ENCODE measurements at regions not wholly inside any gene's neighbourhood (a gene's known extent, or its start where the extent isn't known, plus 50 kb on each side); places are given as distances from the start of the nearest gene placed in this dataset.

DNA sequence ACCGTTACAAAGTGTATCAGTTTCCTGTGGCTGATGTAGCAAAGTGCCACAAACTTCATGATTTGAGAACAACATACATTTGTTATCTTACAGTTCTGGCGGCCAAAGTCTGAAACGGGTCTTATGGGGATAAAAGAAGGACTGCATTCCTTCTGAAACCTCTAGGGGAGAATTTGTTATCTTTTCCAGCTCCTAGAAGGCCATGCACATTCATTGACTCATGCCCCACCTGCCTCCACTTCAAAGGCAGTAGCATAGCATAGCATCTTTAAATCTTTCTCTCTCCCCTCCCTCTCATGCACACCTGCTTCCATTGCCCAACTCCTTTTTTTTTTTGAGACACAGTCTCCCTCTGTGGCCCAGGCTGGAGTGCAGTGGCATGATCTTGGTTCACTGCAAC is 190.7 kb upstream of the DYNLRB2 start:
- DNase-seq (no peak), ATAC-seq (ENCODE audit: poor library complexity) (no peak)
- Histone ChIP-seq H3K9me3 (ENCODE audit: control insufficient read depth in 1 of 2, insufficient read depth in 1 of 2, low read length in 2 of 2) (no peaks in the 10 kb centered on the region), H3K27me3 (ENCODE audit: control insufficient read depth in 1 of 2, insufficient read depth in 2 of 2, low read length in 2 of 2) (peaks cover 0 to 4% of the 10 kb centered on the region in 2 experiments), H3K4me3 (ENCODE audit: low read length) (no peak overlapping the region), H3K4me1 (ENCODE audit: insufficient read depth, low read length) (no peaks in the 10 kb centered on the region), H3K27ac (ENCODE audit: low read depth in 1 of 2, low read length in 2 of 2) (no peak overlapping the region), H3K36me3 (ENCODE audit: insufficient read depth, low read length) (no peaks in the 10 kb centered on the region)
- no peaks in the 10 kb centered on the region for H3K4me1 Mint-ChIP-seq (ENCODE audit: low read depth)
- H3K27ac Mint-ChIP-seq, result no peak overlapping the region
- H3K36me3 Mint-ChIP-seq (ENCODE audit: low read depth), result no peaks in the 10 kb centered on the region
- intact Hi-C loops (cut with DNase I, micrococcal nuclease), result no loop called here
- ChIA-PET CTCF (no interaction called here), POLR2A (no interaction called here)
- H3K9me3 Mint-ChIP-seq, result no peaks in the 10 kb centered on the region
- H3K27me3 Mint-ChIP-seq, result no peaks in the 10 kb centered on the region
- TF ChIP-seq, protein P1, sequence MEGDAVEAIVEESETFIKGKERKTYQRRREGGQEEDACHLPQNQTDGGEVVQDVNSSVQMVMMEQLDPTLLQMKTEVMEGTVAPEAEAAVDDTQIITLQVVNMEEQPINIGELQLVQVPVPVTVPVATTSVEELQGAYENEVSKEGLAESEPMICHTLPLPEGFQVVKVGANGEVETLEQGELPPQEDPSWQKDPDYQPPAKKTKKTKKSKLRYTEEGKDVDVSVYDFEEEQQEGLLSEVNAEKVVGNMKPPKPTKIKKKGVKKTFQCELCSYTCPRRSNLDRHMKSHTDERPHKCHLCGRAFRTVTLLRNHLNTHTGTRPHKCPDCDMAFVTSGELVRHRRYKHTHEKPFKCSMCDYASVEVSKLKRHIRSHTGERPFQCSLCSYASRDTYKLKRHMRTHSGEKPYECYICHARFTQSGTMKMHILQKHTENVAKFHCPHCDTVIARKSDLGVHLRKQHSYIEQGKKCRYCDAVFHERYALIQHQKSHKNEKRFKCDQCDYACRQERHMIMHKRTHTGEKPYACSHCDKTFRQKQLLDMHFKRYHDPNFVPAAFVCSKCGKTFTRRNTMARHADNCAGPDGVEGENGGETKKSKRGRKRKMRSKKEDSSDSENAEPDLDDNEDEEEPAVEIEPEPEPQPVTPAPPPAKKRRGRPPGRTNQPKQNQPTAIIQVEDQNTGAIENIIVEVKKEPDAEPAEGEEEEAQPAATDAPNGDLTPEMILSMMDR (IDR thresholded peaks at IDR 0.05), result no peak
- H3K4me3 Mint-ChIP-seq, result no peak overlapping the region

DNA sequence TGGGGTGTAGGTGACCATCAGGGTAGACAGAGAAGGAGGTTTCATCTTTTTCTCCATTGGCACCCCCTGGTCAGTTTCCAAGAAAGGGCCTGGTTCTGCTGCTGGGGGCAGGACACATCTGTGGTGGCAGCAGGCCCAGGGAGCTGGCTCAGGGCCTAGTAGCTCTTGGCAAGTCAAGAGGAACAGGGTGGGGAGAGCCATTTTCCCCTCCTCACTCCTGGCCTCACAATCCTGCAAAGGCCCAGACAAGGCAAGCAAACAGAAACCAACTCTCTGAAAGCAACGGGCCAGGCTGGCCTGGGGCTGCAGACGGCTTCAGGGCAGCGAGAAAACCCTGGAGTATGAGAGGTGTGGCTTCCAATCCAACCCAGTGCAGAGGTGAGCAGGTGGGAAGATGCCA is 192.9 kb upstream of the DYNLRB2 start:
- TF ChIP-seq, protein P1 (IDR thresholded peaks at IDR 0.05), result no peak
- CTCF ChIA-PET, result no interaction called here
- Histone ChIP-seq H3K27me3 (ENCODE audit: control insufficient read depth in 1 of 2, insufficient read depth in 2 of 2, low read length in 2 of 2) (peaks cover 0 to 4% of the 10 kb centered on the region in 2 experiments), H3K27ac (ENCODE audit: low read depth in 1 of 2, low read length in 2 of 2) (no peak overlapping the region), H3K9me3 (ENCODE audit: control insufficient read depth in 1 of 2, insufficient read depth in 1 of 2, low read length in 2 of 2) (no peaks in the 10 kb centered on the region), H3K4me3 (ENCODE audit: low read length) (no peak overlapping the region), H3K4me1 (ENCODE audit: insufficient read depth, low read length) (no peaks in the 10 kb centered on the region), H3K36me3 (ENCODE audit: insufficient read depth, low read length) (no peaks in the 10 kb centered on the region)
- Mint-ChIP-seq H3K9me3 (no peaks in the 10 kb centered on the region), H3K36me3 (ENCODE audit: low read depth) (no peaks in the 10 kb centered on the region), H3K4me1 (ENCODE audit: low read depth) (no peaks in the 10 kb centered on the region), H3K27ac (no peak overlapping the region), H3K4me3 (no peak overlapping the region), H3K27me3 (no peaks in the 10 kb centered on the region)
- ATAC-seq (ENCODE audit: poor library complexity) (no peak), DNase-seq (no peak)
- intact Hi-C loops (cut with DNase I, micrococcal nuclease), result no loop called here
- POLR2A ChIA-PET, result no interaction called here

DNA sequence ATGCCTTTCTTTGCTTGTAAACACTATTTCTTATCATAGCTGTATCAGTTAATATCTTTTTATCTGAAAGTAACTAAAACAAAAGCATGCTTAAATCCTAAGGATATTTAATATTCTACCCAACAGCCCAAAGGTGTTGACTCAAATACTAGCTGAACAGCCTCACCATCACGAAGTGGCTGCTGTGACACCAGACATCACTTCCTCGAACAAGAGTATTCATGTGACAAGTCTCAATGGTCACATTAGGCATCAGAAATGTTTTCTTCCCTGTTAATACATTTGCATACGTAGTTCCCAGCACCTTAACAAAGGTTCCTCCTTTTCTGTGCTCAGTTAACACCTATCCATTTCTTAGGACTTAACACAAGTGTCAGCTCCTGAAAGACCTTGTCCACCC is 193.8 kb upstream of the DYNLRB2 start:
- H3K27me3 Mint-ChIP-seq, result no peaks in the 10 kb centered on the region
- ChIA-PET POLR2A (no interaction called here), CTCF (no interaction called here)
- H3K9me3 Mint-ChIP-seq, result no peaks in the 10 kb centered on the region
- H3K27ac Mint-ChIP-seq, result no peak overlapping the region
- Histone ChIP-seq H3K4me3 (ENCODE audit: low read length) (no peak overlapping the region), H3K27me3 (ENCODE audit: control insufficient read depth in 1 of 2, insufficient read depth in 2 of 2, low read length in 2 of 2) (peaks cover 0 to 4% of the 10 kb centered on the region in 2 experiments), H3K36me3 (ENCODE audit: insufficient read depth, low read length) (no peaks in the 10 kb centered on the region), H3K4me1 (ENCODE audit: insufficient read depth, low read length) (no peaks in the 10 kb centered on the region), H3K27ac (ENCODE audit: low read depth in 1 of 2, low read length in 2 of 2) (no peak overlapping the region), H3K9me3 (ENCODE audit: control insufficient read depth in 1 of 2, insufficient read depth in 1 of 2, low read length in 2 of 2) (no peaks in the 10 kb centered on the region)
- TF ChIP-seq, protein P1 (IDR thresholded peaks at IDR 0.05), result no peak
- no peak for ATAC-seq (ENCODE audit: poor library complexity)
- no peak overlapping the region for H3K4me3 Mint-ChIP-seq
- no peak for DNase-seq
- intact Hi-C loops (cut with DNase I, micrococcal nuclease), result no loop called here
- no peaks in the 10 kb centered on the region for H3K4me1 Mint-ChIP-seq (ENCODE audit: low read depth)
- H3K36me3 Mint-ChIP-seq (ENCODE audit: low read depth), result no peaks in the 10 kb centered on the region

All from CD4-positive, alpha-beta T cell (primary cell).